SU-DHL-6 (cell line): ENCODE measurements at regions not wholly inside any gene's neighbourhood (a gene's known extent, or its start where the extent isn't known, plus 50 kb on each side); places are given as distances from the start of the nearest gene placed in this dataset.

ENCODE experiments used
- EZH2phosphoT487 ChIP-seq: fragments of 200-600 bp; sonication (generic), shearing (Covaris generic); conservative IDR thresholded peaks from 2 replicates; pipeline ENCODE4 v1.6.1; 2018; ENCODE audit warnings: mild to moderate bottlenecking, antibody characterized with exemption, low read length, moderate library complexity, mixed read lengths
- TF ChIP-seq, protein P1 (sequence below): fragments of 200-600 bp; sonication (generic); IDR thresholded peaks from one replicate; pipeline ENCODE4 v1.5.1; 2017; ENCODE audit warnings: antibody characterized with exemption, mild to moderate bottlenecking, low read length, moderate library complexity; ENCODE audit not compliant: insufficient read depth, poor library complexity, severe bottlenecking

DNA sequence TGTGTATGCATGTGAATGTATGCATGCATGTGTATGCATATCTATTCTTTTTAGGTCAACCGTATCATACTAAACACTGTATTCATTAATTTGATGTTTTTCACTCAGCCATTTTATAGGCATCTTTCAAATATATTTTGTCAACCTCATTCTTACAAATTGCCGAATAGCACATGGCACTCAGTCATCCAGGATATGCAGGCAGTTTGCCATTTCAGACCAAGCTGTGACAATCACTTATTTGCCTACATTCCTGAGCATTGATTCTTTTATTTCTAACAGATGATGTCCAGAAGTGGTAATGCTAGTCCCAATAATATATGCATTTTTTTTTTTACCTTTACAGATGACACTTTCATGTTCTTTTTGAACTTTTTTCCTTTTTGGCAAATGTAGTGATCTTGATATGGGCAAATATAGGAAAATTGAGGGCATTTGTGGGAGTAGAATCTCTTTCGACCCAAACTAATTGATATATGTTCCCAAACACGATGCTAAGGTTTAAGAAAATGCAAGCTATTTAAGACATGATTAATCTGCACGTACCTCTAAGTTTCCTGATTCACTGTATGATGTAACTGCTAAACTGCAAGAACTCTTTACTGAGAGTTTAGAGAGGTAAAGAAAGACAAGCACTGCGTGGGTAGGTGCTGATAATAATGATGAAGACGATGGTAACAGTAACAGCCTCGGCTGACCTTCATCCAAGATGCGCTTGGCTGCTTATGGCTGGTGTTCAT lies 153.9 kb upstream of the DAP start:
- TF ChIP-seq, protein P1, sequence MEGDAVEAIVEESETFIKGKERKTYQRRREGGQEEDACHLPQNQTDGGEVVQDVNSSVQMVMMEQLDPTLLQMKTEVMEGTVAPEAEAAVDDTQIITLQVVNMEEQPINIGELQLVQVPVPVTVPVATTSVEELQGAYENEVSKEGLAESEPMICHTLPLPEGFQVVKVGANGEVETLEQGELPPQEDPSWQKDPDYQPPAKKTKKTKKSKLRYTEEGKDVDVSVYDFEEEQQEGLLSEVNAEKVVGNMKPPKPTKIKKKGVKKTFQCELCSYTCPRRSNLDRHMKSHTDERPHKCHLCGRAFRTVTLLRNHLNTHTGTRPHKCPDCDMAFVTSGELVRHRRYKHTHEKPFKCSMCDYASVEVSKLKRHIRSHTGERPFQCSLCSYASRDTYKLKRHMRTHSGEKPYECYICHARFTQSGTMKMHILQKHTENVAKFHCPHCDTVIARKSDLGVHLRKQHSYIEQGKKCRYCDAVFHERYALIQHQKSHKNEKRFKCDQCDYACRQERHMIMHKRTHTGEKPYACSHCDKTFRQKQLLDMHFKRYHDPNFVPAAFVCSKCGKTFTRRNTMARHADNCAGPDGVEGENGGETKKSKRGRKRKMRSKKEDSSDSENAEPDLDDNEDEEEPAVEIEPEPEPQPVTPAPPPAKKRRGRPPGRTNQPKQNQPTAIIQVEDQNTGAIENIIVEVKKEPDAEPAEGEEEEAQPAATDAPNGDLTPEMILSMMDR: no peak
- no peak for TF ChIP-seq EZH2phosphoT487
